ENCODE measurements at regions not wholly inside any gene's neighbourhood (a gene's known extent, or its start where the extent isn't known, plus 50 kb on each side); places are given as distances from the start of the nearest gene placed in this dataset. TPM values are rescaled to one million over a fixed set of nuclear protein-coding genes. Genes with fewer than 3 reads are reported as not detected.
A peak's percentile ranks its signal among the peaks of the same experiment; 100 is the strongest.

DNA sequence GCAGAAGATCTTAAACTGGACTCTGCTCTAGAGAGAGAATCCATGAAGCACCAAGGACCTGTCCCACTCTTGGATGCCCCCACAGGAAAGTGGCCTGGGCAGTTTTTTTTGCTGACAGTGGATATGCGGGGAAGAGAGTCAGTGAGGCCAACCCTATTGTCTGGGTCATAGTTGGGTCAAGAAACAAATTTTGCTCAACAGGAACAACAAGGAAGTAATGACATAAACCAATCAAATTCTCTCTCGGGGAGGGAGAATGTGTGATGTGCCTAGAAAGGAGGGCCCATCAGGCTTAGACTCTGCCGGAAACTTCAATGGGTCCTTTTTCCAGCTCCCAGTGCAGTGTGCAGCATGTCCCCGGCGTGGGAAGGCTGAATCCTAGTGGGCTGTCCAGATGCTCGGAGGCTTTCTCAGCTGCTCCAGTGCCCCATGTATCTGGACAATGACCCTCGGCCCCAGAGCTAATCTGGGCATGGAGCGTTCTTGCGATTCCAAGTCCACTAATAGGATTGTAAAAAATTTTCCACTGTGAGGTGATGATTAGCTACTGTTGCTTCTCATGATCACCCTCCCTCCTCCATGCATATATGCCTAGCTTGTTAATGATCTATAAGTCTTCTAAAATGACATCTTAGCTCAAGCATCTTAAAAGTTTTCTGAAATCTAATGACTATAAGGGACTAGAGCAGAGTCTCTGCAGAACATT, 101.0 kb downstream of the SNX19 start:
- TF ChIP-seq, protein P1, sequence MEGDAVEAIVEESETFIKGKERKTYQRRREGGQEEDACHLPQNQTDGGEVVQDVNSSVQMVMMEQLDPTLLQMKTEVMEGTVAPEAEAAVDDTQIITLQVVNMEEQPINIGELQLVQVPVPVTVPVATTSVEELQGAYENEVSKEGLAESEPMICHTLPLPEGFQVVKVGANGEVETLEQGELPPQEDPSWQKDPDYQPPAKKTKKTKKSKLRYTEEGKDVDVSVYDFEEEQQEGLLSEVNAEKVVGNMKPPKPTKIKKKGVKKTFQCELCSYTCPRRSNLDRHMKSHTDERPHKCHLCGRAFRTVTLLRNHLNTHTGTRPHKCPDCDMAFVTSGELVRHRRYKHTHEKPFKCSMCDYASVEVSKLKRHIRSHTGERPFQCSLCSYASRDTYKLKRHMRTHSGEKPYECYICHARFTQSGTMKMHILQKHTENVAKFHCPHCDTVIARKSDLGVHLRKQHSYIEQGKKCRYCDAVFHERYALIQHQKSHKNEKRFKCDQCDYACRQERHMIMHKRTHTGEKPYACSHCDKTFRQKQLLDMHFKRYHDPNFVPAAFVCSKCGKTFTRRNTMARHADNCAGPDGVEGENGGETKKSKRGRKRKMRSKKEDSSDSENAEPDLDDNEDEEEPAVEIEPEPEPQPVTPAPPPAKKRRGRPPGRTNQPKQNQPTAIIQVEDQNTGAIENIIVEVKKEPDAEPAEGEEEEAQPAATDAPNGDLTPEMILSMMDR (IDR thresholded peaks at IDR 0.05; ENCODE audit: insufficient read depth, low read depth, low read length) = no peak
- H3K4me3 ChIP-seq (ENCODE audit: low read depth, low read length) = no peak overlapping the region
- DNase-seq (ENCODE audit: low read depth) = peak; percentile 68

DNA sequence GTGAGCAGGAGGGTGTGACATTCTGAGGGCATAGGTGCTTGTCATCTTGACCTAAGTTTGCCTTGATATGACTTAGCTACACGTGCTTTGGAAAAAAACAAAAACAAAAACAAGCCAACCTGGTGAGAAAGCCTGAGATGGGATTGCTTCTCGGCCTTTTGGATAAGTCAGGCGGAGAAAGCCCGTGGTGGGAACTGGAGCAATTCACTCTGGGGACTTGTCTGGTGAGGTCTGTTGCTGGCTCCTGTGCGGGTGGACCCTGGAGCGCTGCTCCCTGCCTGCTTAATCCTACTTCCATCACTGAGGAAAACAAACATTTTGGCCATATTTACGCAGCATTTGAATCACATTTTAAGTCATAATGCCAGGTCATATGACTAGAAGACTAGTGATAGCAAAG, 100.3 kb downstream of the SNX19 start:
- no peak for DNase-seq (ENCODE audit: low read depth)
- no peak overlapping the region for H3K4me3 ChIP-seq (ENCODE audit: low read depth, low read length)
- TF ChIP-seq, protein P1 (IDR thresholded peaks at IDR 0.05; ENCODE audit: insufficient read depth, low read depth, low read length) = no peak

DNA sequence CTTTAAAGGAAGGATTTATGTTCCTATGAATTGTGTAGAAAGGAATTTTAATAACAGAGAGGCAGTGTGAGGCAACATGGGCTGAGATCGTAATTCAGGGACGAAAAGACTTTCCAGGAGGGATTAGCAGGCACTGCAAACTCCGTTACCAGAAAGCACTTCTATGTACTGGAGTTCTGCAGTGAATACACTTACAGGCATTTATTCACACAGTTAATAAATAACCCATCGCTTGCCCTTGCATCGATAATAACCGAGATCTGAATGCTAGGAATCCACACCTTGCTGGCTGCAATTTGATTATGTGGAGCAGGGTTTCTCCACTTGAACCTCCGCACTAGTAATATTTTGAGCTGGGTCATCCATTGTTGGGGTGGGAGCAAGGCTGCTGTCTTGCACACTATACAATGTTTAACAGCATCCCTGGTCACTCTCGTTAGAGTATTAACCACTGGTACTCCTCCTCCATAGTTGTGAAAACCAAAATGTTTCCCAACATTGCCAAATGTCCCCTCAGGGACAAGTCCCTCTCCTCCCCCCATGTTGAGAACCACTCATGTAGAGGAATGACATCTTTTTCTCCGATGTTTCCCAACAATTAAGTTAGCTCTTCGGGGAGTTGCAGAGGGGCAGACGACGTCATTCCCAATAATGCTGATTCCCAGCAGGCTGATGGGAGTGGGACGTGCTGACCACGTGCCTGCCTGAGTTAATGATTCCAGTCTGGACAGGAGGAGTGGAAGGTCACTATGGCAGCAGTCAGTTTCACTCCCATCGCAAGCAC, 99.5 kb downstream of the SNX19 start:
- no peak overlapping the region for H3K4me3 ChIP-seq (ENCODE audit: low read depth, low read length)
- TF ChIP-seq, protein P1 (IDR thresholded peaks at IDR 0.05; ENCODE audit: insufficient read depth, low read depth, low read length) = no peak
- peak; percentile 73 for DNase-seq (ENCODE audit: low read depth)

DNA sequence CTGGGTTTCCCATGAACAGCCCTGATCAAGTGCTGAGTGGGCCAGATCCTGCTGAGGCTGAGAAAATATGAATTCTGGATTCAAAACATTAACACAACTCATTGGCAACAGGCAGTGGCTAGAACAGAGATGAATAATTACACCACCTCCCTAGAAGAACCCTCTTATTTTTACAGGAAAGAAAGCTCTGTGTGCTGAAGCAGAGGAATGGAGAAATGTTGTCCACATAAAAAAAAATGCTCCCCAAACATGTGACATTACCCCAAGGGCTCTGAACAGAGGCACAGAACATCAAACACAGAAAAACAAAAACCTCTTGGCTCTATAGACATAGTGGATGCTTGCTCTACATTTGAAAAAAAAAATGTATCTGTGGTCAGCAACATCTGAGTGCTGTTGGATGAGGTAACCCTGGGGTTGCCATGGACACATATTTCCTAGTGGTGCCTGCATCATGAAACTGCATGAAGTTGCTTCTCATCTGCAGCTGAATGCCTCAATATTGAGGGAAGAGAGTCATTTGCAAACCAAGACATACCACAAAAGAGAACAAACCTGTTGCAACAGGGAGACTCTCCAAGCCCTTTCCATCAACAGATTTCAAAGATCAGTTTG, 98.8 kb downstream of the SNX19 start:
- TF ChIP-seq, protein P1 (IDR thresholded peaks at IDR 0.05; ENCODE audit: insufficient read depth, low read depth, low read length) = no peak
- no peak overlapping the region for H3K4me3 ChIP-seq (ENCODE audit: low read depth, low read length)
- DNase-seq (ENCODE audit: low read depth) = peak; percentile 70

DNA sequence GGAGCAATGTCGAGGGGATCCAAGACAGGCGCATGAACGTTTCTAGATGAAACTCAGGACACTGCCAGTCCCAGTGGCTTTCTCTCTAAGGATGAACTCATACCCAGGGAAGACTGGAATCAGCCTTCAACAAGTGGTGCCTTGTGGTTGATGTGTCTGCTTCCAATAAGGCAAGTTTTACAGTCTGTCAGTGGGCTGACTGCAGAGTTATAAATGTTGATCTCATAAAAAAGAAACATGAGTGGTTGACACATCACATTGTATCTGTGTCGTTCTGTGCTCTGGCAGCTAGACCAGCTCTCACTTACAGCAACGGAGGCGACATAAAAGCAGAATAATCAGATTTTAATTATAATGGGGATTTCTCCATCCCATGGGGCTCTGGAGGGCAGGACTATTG, 96.7 kb downstream of the SNX19 start:
- TF ChIP-seq, protein P1 (IDR thresholded peaks at IDR 0.05; ENCODE audit: insufficient read depth, low read depth, low read length) = no peak
- DNase-seq (ENCODE audit: low read depth) = peak; percentile 28

More for the DNA sequence above, 96.7 kb downstream of the SNX19 start:
- no peak overlapping the region for H3K4me3 ChIP-seq (ENCODE audit: low read depth, low read length)

Small RNAs in the stretch of these regions (small RNA-seq; reads per million reads assigned to genes)
- gene AP004371.1 (not detected), gene MIR8052 (not detected)
